ENCODE measurements at regions not wholly inside any gene's neighbourhood (a gene's known extent, or its start where the extent isn't known, plus 50 kb on each side); places are given as distances from the start of the nearest gene placed in this dataset.

- Histone ChIP-seq H3K4me3 (replicated peaks; ENCODE audit: insufficient read depth, low read length) (no peak overlapping the region), H3K27me3 (ENCODE audit: insufficient read depth, poor library complexity, severe bottlenecking) (no peaks in the 10 kb centered on the region), H3K27ac (replicated peaks) (no peak overlapping the region)
- DNase-seq (ENCODE audit: low read depth in 1 of 2, low spot score in 1 of 2): no peak
- TF ChIP-seq REST (IDR thresholded peaks at IDR 0.05; ENCODE audit: insufficient replicate concordance, low read depth): no peak
- no peak for TF ChIP-seq GABPA (IDR thresholded peaks at IDR 0.05; ENCODE audit: low read depth)
- TF ChIP-seq SPI1 (IDR thresholded peaks at IDR 0.05; ENCODE audit: borderline replicate concordance, low read depth): no peak
- TF ChIP-seq POLR2AphosphoS5 (IDR thresholded peaks at IDR 0.05; ENCODE audit: low read depth): no peak
- no peak for TF ChIP-seq CTCF (IDR thresholded peaks at IDR 0.05; ENCODE audit: insufficient read depth, low read length)
Measured at GRCh38 chr1:68791800-68792199, 294.9 kb upstream of the DEPDC1 start.

- H3K27ac ChIP-seq (replicated peaks): no peak overlapping the region
Measured at GRCh38 chr1:68795956-68796355, 299.1 kb upstream of the DEPDC1 start.

GRCh38 chr1:68796888-68797287, 300.0 kb upstream of the DEPDC1 start:
- H3K27ac ChIP-seq (replicated peaks): no peak overlapping the region
- DNase-seq (ENCODE audit: low read depth in 1 of 2, low spot score in 1 of 2): no peak
- TF ChIP-seq GABPA (IDR thresholded peaks at IDR 0.05; ENCODE audit: low read depth) (no peak), SPI1 (IDR thresholded peaks at IDR 0.05; ENCODE audit: borderline replicate concordance, low read depth) (no peak), POLR2AphosphoS5 (IDR thresholded peaks at IDR 0.05; ENCODE audit: low read depth) (no peak), CTCF (IDR thresholded peaks at IDR 0.05; ENCODE audit: insufficient read depth, low read length) (no peak), REST (IDR thresholded peaks at IDR 0.05; ENCODE audit: insufficient replicate concordance, low read depth) (no peak)
- no peaks in the 10 kb centered on the region for H3K27me3 ChIP-seq (ENCODE audit: insufficient read depth, poor library complexity, severe bottlenecking)
- H3K4me3 ChIP-seq (replicated peaks; ENCODE audit: insufficient read depth, low read length): no peak overlapping the region

More at GRCh38 chr1:68795956-68796355, 299.1 kb upstream of the DEPDC1 start:
- TF ChIP-seq GABPA (IDR thresholded peaks at IDR 0.05; ENCODE audit: low read depth) (no peak), SPI1 (IDR thresholded peaks at IDR 0.05; ENCODE audit: borderline replicate concordance, low read depth) (no peak), REST (IDR thresholded peaks at IDR 0.05; ENCODE audit: insufficient replicate concordance, low read depth) (no peak), POLR2AphosphoS5 (IDR thresholded peaks at IDR 0.05; ENCODE audit: low read depth) (no peak), CTCF (IDR thresholded peaks at IDR 0.05; ENCODE audit: insufficient read depth, low read length) (no peak)
- Histone ChIP-seq H3K4me3 (replicated peaks; ENCODE audit: insufficient read depth, low read length) (no peak overlapping the region), H3K27me3 (ENCODE audit: insufficient read depth, poor library complexity, severe bottlenecking) (no peaks in the 10 kb centered on the region)
- DNase-seq (ENCODE audit: low read depth in 1 of 2, low spot score in 1 of 2): no peak

All from HL-60 (cell line).